HepG2 (cell line): ENCODE measurements at regions not wholly inside any gene's neighbourhood (a gene's known extent, or its start where the extent isn't known, plus 50 kb on each side); places are given as distances from the start of the nearest gene placed in this dataset.

Experiments
- ATAC-seq: fragments of 200-7000 bp; cut with Tn5 transposase; 3 replicates; pipeline ENCODE4 v1.9.1; 2020; ENCODE audit warnings: mild to moderate bottlenecking, moderate library complexity
- BruUV-seq: library from RNA; stranded (reverse); fragments of 400-500 nt; replicated peaks from 2 replicates; lab custom pipeline; 2021; lab: Mats Ljungman, UMichigan
- CTCF ChIA-PET: fragments of 300-600 bp; formaldehyde crosslinking; extraction: SDS; loops from one replicate; lab custom pipeline; 2021; ENCODE audit warnings: low total read pairs, inconsistent platforms, low intra/inter-chr PET ratio; lab: Yijun Ruan, JAX
- POLR2A ChIA-PET: fragments of 350-600 bp; sonication (Branson Sonifier 250); formaldehyde crosslinking; loops from one replicate; lab custom pipeline; 2020; ENCODE audit warnings: antibody characterized with exemption, inconsistent platforms; lab: Yijun Ruan, JAX
- DNase-seq: peaks from one replicate; pipeline ENCODE4 v3.0.0-alpha.2; 2015; ENCODE audit warnings: low spot score
- FAIRE-seq: peaks from 3 replicates; lab custom pipeline; 2011; peaks lifted over from hg19 to GRCh38; lab: Jason Lieb, UNC
- H2AFZ ChIP-seq: one replicate; pipeline ENCODE4 v1.6.1; 2011; ENCODE audit warnings: low read length, inconsistent platforms
- H3K27ac ChIP-seq: fragments of 300-600 bp; 3 replicates; pipeline ENCODE4 v1.8.0; 2011; ENCODE audit warnings: mixed run types, mild to moderate bottlenecking, mixed read lengths, low read length, inconsistent platforms; ENCODE audit not compliant: insufficient read depth; ENCODE audit errors: extremely low read length
- H3K27me3 ChIP-seq, 2 experiments: fragments of 200-600 bp in 1 of 2; 2 replicates in 1 of 2; 3 replicates in 1 of 2; pipeline versions ENCODE4 v1.6.0 to v1.8.0; 2011; ENCODE audit warnings: low read length in 2 of 2, mild to moderate bottlenecking in 2 of 2, moderate library complexity in 2 of 2, inconsistent platforms in 1 of 2; ENCODE audit not compliant: insufficient read depth in 2 of 2, control insufficient read depth in 1 of 2
- H3K36me3 ChIP-seq, 2 experiments: fragments of 200-600 bp in 1 of 2; replicated peaks in 1 of 2; 2 replicates in 1 of 2; 3 replicates in 1 of 2; pipeline versions ENCODE4 v1.5.1 to v1.8.0; 2011; ENCODE audit warnings: low read length in 2 of 2, inconsistent platforms in 1 of 2; ENCODE audit not compliant: insufficient read depth in 2 of 2, control insufficient read depth in 1 of 2
- H3K4me1 ChIP-seq: 2 replicates; pipeline ENCODE4 v1.5.1; 2012; ENCODE audit warnings: low read length, inconsistent platforms; ENCODE audit not compliant: insufficient read depth
- H3K4me2 ChIP-seq: 2 replicates; pipeline ENCODE4 v1.6.0; 2011; ENCODE audit warnings: low read depth, low read length, inconsistent platforms
- H3K4me3 ChIP-seq, 3 experiments: fragments of 200-600 bp in 1 of 3; sonication (generic), shearing (Covaris generic) in 1 of 3; replicated peaks in 1 of 3; 2 replicates each; pipeline ENCODE4 v1.5.1; 2011 to 2016; ENCODE audit warnings: low read length in 3 of 3, inconsistent platforms in 2 of 3, low read depth in 2 of 3, mild to moderate bottlenecking in 2 of 3, control low read depth in 1 of 3, mixed read lengths in 1 of 3; ENCODE audit not compliant: insufficient read depth in 1 of 3
- H3K79me2 ChIP-seq: one replicate; pipeline ENCODE4 v1.6.1; 2011; ENCODE audit warnings: low read length, inconsistent platforms; ENCODE audit not compliant: insufficient read depth
- H3K9ac ChIP-seq: 2 replicates; pipeline ENCODE4 v1.6.0; 2011; ENCODE audit warnings: mild to moderate bottlenecking, low read depth, low read length, inconsistent platforms; ENCODE audit not compliant: insufficient read depth
- H3K9me3 ChIP-seq: 2 replicates; pipeline ENCODE4 v1.5.1; 2012; ENCODE audit warnings: mild to moderate bottlenecking, low read length
- H4K20me1 ChIP-seq: 2 replicates; pipeline ENCODE4 v1.6.0; 2011; ENCODE audit warnings: inconsistent platforms, mild to moderate bottlenecking, low read length, moderate library complexity; ENCODE audit not compliant: insufficient read depth
- ATF4 ChIP-seq, 2 experiments: fragments of 450-650 bp in 1 of 2; sonication (generic) in 1 of 2; formaldehyde crosslinking; IDR thresholded peaks; 2 replicates each; pipeline versions ENCODE4 v1.5.0 to v1.8.0; 2020 to 2022; ENCODE audit warnings: mild to moderate bottlenecking in 1 of 2, missing genetic modification reagents in 1 of 2
- MAZ ChIP-seq, 2 experiments: sonication (generic) in 1 of 2; formaldehyde crosslinking in 1 of 2; IDR thresholded peaks; 2 replicates each; pipeline versions ENCODE4 v1.5.0 to v1.6.1; 2012 to 2020; ENCODE audit warnings: low read depth in 2 of 2, mild to moderate bottlenecking in 2 of 2, borderline replicate concordance in 1 of 2, improper control_type of control experiment in 1 of 2, low read length in 1 of 2, missing genetic modification reagents in 1 of 2, moderate library complexity in 1 of 2
- NKX3-1 ChIP-seq: sonication (generic); formaldehyde crosslinking; IDR thresholded peaks from 2 replicates; pipeline ENCODE4 v1.5.0; 2020; ENCODE audit warnings: missing genetic modification reagents
- PHF5A ChIP-seq: IDR thresholded peaks from one replicate; pipeline ENCODE4 v1.6.1; 2018; ENCODE audit warnings: low read depth, missing genetic modification reagents; ENCODE audit not compliant: unreplicated experiment
- RBM39 ChIP-seq: fragments of 200-400 bp; formaldehyde crosslinking; IDR thresholded peaks from one replicate; pipeline ENCODE4 v1.6.1; 2018; ENCODE audit warnings: antibody characterized with exemption, mild to moderate bottlenecking, low read depth, low read length; ENCODE audit not compliant: poor library complexity, severe bottlenecking
- TP53 ChIP-seq: sonication (generic); formaldehyde crosslinking; conservative IDR thresholded peaks from 2 replicates; pipeline ENCODE4 v1.4.0; 2020; ENCODE audit warnings: missing genetic modification reagents
- ZFP1 ChIP-seq: IDR thresholded peaks from 2 replicates; pipeline ENCODE4 v1.6.1; 2016
- ZNF296 ChIP-seq: sonication (generic); formaldehyde crosslinking; conservative IDR thresholded peaks from 2 replicates; pipeline ENCODE4 v1.5.0; 2020; ENCODE audit warnings: mild to moderate bottlenecking, missing genetic modification reagents
- ZNF350 ChIP-seq: sonication (generic); formaldehyde crosslinking; IDR thresholded peaks from 2 replicates; pipeline ENCODE4 v1.4.0; 2020; ENCODE audit warnings: mild to moderate bottlenecking, low read depth, missing genetic modification reagents, borderline replicate concordance
- ZNF549 ChIP-seq: sonication (generic); formaldehyde crosslinking; IDR thresholded peaks from 2 replicates; pipeline ENCODE4 v1.5.0; 2020; ENCODE audit warnings: missing genetic modification reagents
- ZNF747 ChIP-seq: sonication (generic); formaldehyde crosslinking; IDR thresholded peaks from 2 replicates; pipeline ENCODE4 v1.8.1; 2023; ENCODE audit warnings: missing genetic modification reagents, mild to moderate bottlenecking, borderline replicate concordance
- ZNF772 ChIP-seq: sonication (generic); formaldehyde crosslinking; IDR thresholded peaks from 2 replicates; pipeline ENCODE4 v1.5.0; 2020; ENCODE audit warnings: mild to moderate bottlenecking, missing genetic modification reagents
- ZNF792 ChIP-seq: IDR thresholded peaks from 2 replicates; pipeline ENCODE4 v1.6.1; 2016
- WGBS: methylation state at CpG from one replicate; pipeline ENCODE4 v1.1.6; 2017; ENCODE audit warnings: low lambda C conversion rate; 5-methylcytosine and 5-hydroxymethylcytosine counted together
- in situ Hi-C: cut with HindIII; loops from 2 replicates; pipeline ENCODE4 v1.10.0; 2017; ENCODE audit warnings: low pct_unique_long_range_greater_than_20kb; ENCODE audit not compliant: extremely low pct_ligation_motif_present
- intact Hi-C: fragments of 100-400 bp; cut with micrococcal nuclease; formaldehyde crosslinking; loops from one replicate; pipeline ENCODE4 v1.10.0; 2022; ENCODE audit not compliant: unreplicated experiment
- TF ChIP-seq, protein P1 (sequence below): sonication (generic); formaldehyde crosslinking; IDR thresholded peaks from 2 replicates; pipeline ENCODE4 v1.4.0; 2020; ENCODE audit warnings: missing genetic modification reagents
- TF ChIP-seq, protein P2 (sequence below): sonication (generic); formaldehyde crosslinking; conservative IDR thresholded peaks from 2 replicates; pipeline ENCODE4 v1.8.0; 2022; ENCODE audit warnings: missing genetic modification reagents
- TF ChIP-seq, protein P3 (sequence below): sonication (generic); formaldehyde crosslinking; IDR thresholded peaks from 2 replicates; pipeline ENCODE4 v1.4.0; 2020; ENCODE audit warnings: mild to moderate bottlenecking, missing genetic modification reagents, borderline replicate concordance

DNA sequence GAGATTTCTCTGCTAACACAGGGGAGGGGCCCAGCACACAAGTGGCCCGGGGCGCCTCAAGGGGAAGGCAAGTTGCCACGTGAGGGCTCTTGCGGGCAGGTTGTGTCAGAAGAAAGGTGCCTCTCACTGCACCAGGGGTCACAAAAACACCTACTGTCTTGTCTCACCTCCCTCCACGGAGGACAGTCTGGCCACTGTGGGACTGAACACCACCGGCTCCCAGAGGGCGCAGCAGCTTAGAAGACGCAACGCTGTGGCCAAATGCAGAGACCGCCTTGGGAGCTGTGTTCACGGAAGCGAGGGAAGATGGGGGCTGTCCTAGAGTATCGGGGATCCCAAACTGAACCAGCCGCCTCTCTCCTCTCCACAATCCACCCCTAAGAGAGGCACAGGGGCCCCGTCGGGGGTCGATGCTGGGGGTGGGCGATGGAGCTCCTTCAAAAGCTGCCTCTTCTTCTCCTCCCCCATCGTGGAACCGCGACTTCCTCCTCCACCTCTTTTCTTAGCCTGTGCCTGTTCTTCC, 177.5 kb downstream of the FOXO1 start:
- intact Hi-C loops = no loop called here
- CTCF ChIA-PET = no interaction called here
- no peak for FAIRE-seq
- no peaks in the 10 kb centered on the region for H4K20me1 ChIP-seq
- H3K9ac ChIP-seq = no peak overlapping the region
- H3K27me3 ChIP-seq = no peaks in the 10 kb centered on the region
- no peaks in the 10 kb centered on the region for H3K36me3 ChIP-seq
- H3K27ac ChIP-seq = no peak overlapping the region
- no peak for DNase-seq
- H3K4me3 ChIP-seq = no peak overlapping the region
- H3K4me2 ChIP-seq = no peak overlapping the region
- no peak overlapping the region for H2AFZ ChIP-seq
- in situ Hi-C loops = no loop called here
- ATAC-seq = no peak
- no TSS peak for BruUV-seq
- peaks cover 31% of the 10 kb centered on the region for H3K4me1 ChIP-seq
- WGBS = 94% methylated on average over 18 of the region's 21 CpGs
- no peaks in the 10 kb centered on the region for H3K79me2 ChIP-seq
- no peaks in the 10 kb centered on the region for H3K9me3 ChIP-seq
- POLR2A ChIA-PET = no interaction called here
- TF ChIP-seq NKX3-1 (CRISPR knock-in tag) (no peak), RBM39 (no peak), ZNF792 (CRISPR knock-in tag) (no peak), MAZ (IDR thresholded peaks at IDR 0.05; ENCODE audit: borderline replicate concordance, low read depth, low read length) (no peak), MAZ (CRISPR knock-in tag; IDR thresholded peaks at IDR 0.05; ENCODE audit: low read depth) (no peak), TP53 (CRISPR knock-in tag) (no peak), ZNF747 (CRISPR knock-in tag) (no peak), ZNF772 (CRISPR knock-in tag) (no peak), ZFP1 (CRISPR knock-in tag) (no peak), ZNF549 (CRISPR knock-in tag) (no peak), ZNF296 (no peak), ATF4 (CRISPR knock-in tag; IDR thresholded peaks at IDR 0.05) (no peak), ZNF350 (no peak), PHF5A (CRISPR knock-in tag) (no peak)
- TF ChIP-seq, protein P1, sequence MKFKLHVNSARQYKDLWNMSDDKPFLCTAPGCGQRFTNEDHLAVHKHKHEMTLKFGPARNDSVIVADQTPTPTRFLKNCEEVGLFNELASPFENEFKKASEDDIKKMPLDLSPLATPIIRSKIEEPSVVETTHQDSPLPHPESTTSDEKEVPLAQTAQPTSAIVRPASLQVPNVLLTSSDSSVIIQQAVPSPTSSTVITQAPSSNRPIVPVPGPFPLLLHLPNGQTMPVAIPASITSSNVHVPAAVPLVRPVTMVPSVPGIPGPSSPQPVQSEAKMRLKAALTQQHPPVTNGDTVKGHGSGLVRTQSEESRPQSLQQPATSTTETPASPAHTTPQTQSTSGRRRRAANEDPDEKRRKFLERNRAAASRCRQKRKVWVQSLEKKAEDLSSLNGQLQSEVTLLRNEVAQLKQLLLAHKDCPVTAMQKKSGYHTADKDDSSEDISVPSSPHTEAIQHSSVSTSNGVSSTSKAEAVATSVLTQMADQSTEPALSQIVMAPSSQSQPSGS (CRISPR knock-in tag) = no peak
- TF ChIP-seq, protein P2, sequence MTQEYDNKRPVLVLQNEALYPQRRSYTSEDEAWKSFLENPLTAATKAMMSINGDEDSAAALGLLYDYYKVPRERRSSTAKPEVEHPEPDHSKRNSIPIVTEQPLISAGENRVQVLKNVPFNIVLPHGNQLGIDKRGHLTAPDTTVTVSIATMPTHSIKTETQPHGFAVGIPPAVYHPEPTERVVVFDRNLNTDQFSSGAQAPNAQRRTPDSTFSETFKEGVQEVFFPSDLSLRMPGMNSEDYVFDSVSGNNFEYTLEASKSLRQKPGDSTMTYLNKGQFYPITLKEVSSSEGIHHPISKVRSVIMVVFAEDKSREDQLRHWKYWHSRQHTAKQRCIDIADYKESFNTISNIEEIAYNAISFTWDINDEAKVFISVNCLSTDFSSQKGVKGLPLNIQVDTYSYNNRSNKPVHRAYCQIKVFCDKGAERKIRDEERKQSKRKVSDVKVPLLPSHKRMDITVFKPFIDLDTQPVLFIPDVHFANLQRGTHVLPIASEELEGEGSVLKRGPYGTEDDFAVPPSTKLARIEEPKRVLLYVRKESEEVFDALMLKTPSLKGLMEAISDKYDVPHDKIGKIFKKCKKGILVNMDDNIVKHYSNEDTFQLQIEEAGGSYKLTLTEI (CRISPR knock-in tag) = no peak
- TF ChIP-seq, protein P3, sequence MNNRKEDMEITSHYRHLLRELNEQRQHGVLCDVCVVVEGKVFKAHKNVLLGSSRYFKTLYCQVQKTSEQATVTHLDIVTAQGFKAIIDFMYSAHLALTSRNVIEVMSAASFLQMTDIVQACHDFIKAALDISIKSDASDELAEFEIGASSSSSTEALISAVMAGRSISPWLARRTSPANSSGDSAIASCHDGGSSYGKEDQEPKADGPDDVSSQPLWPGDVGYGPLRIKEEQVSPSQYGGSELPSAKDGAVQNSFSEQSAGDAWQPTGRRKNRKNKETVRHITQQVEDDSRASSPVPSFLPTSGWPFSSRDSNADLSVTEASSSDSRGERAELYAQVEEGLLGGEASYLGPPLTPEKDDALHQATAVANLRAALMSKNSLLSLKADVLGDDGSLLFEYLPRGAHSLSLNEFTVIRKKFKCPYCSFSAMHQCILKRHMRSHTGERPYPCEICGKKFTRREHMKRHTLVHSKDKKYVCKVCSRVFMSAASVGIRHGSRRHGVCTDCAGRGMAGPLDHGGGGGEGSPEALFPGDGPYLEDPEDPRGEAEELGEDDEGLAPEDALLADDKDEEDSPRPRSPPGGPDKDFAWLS (CRISPR knock-in tag) = no peak
